DND-41 (cell line): ENCODE measurements at regions not wholly inside any gene's neighbourhood (a gene's known extent, or its start where the extent isn't known, plus 50 kb on each side); places are given as distances from the start of the nearest gene placed in this dataset.

Experiments
- ATAC-seq: fragments of 200-7000 bp; cut with Tn5 transposase; 3 replicates; pipeline ENCODE4 v1.9.1; 2021; ENCODE audit warnings: low read depth; ENCODE audit not compliant: insufficient read depth
- DNase-seq: peaks from one replicate; pipeline ENCODE4 v3.0.0-alpha.2; 2020
- H2AFZ ChIP-seq: 2 replicates; pipeline ENCODE4 v1.6.0; 2012; ENCODE audit warnings: low read depth, low read length
- H3K27ac ChIP-seq: 2 replicates; pipeline ENCODE4 v1.5.1; 2012; ENCODE audit warnings: low read length, inconsistent platforms
- H3K27me3 ChIP-seq: fragments of 200-600 bp; sonication (generic); 2 replicates; pipeline ENCODE4 v1.6.0; 2012; ENCODE audit warnings: low read length, mild to moderate bottlenecking, inconsistent platforms; ENCODE audit not compliant: insufficient read depth, poor library complexity
- H3K36me3 ChIP-seq: 2 replicates; pipeline ENCODE4 v1.5.1; 2012; ENCODE audit warnings: low read length, inconsistent platforms; ENCODE audit not compliant: insufficient read depth
- H3K4me1 ChIP-seq: 2 replicates; pipeline ENCODE4 v1.5.1; 2012; ENCODE audit warnings: mild to moderate bottlenecking, low read length; ENCODE audit not compliant: insufficient read depth
- H3K4me2 ChIP-seq: 2 replicates; pipeline ENCODE4 v1.6.0; 2012; ENCODE audit warnings: mild to moderate bottlenecking, moderate library complexity, low read length, inconsistent platforms; ENCODE audit not compliant: insufficient read depth
- H3K4me3 ChIP-seq, 2 experiments: fragments of 200-600 bp in 1 of 2; shearing (Covaris generic) in 1 of 2; 2 replicates each; pipeline ENCODE4 v1.5.1; 2012 to 2016; ENCODE audit warnings: inconsistent platforms in 2 of 2, low read length in 2 of 2, mild to moderate bottlenecking in 2 of 2, low read depth in 1 of 2, moderate library complexity in 1 of 2
- H3K79me2 ChIP-seq: 2 replicates; pipeline ENCODE4 v1.6.0; 2012; ENCODE audit warnings: low read length, inconsistent platforms; ENCODE audit not compliant: insufficient read depth
- H3K9ac ChIP-seq: 2 replicates; pipeline ENCODE4 v1.6.0; 2012; ENCODE audit warnings: low read depth, mild to moderate bottlenecking, inconsistent platforms, low read length, moderate library complexity
- H3K9me3 ChIP-seq: 2 replicates; pipeline ENCODE4 v1.5.1; 2012; ENCODE audit warnings: low read length, moderate library complexity, mild to moderate bottlenecking, inconsistent platforms; ENCODE audit not compliant: insufficient read depth, severe bottlenecking
- H4K20me1 ChIP-seq: 2 replicates; pipeline ENCODE4 v1.6.0; 2012; ENCODE audit warnings: low read length; ENCODE audit not compliant: insufficient read depth
- EZH2 ChIP-seq: IDR thresholded peaks from 3 replicates; pipeline ENCODE4 v1.6.1; 2012; ENCODE audit warnings: borderline replicate concordance, low read depth, mild to moderate bottlenecking, moderate library complexity, low read length, inconsistent platforms; ENCODE audit not compliant: severe bottlenecking
- TF ChIP-seq, protein P1 (sequence below): IDR thresholded peaks from 2 replicates; pipeline ENCODE4 v1.5.1; 2012; ENCODE audit warnings: borderline replicate concordance, low read length, moderate library complexity, mild to moderate bottlenecking; ENCODE audit not compliant: poor library complexity, severe bottlenecking; ENCODE audit errors: extremely low read depth

- DNase-seq (no peak), ATAC-seq (no peak)
- Histone ChIP-seq H4K20me1 (no peaks in the 10 kb centered on the region), H3K4me2 (no peak overlapping the region), H3K4me3 (no peak overlapping the region), H2AFZ (no peak overlapping the region), H3K9me3 (peaks cover 5% of the 10 kb centered on the region), H3K27me3 (no peaks in the 10 kb centered on the region), H3K79me2 (no peaks in the 10 kb centered on the region), H3K27ac (no peak overlapping the region), H3K9ac (no peak overlapping the region), H3K4me1 (no peaks in the 10 kb centered on the region), H3K36me3 (no peaks in the 10 kb centered on the region)
- TF ChIP-seq, protein P1, sequence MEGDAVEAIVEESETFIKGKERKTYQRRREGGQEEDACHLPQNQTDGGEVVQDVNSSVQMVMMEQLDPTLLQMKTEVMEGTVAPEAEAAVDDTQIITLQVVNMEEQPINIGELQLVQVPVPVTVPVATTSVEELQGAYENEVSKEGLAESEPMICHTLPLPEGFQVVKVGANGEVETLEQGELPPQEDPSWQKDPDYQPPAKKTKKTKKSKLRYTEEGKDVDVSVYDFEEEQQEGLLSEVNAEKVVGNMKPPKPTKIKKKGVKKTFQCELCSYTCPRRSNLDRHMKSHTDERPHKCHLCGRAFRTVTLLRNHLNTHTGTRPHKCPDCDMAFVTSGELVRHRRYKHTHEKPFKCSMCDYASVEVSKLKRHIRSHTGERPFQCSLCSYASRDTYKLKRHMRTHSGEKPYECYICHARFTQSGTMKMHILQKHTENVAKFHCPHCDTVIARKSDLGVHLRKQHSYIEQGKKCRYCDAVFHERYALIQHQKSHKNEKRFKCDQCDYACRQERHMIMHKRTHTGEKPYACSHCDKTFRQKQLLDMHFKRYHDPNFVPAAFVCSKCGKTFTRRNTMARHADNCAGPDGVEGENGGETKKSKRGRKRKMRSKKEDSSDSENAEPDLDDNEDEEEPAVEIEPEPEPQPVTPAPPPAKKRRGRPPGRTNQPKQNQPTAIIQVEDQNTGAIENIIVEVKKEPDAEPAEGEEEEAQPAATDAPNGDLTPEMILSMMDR: no peak
- TF ChIP-seq EZH2: no peak
Measured at GRCh38 chr3:150101016-150101415, 130.3 kb upstream of the PFN2 start.

DNA sequence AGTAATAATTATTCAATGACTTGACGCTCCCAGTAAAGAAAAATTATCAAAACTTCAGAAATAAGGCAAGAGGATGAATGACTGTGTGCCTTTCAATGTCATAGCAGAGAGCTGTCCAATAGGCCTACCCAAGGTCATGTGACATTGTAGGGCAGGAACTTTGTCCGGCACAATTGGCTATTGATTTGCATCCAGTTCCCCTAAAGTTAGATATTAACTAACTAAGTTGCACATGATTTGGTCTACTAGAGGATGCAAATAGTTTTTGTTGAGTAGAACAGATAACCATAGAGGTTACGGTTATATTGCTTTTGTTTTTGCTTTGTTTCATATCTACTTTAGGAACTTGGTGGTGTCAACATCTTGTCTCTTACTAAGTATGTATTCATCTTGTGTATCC, 127.9 kb upstream of the PFN2 start:
- ATAC-seq (no peak), DNase-seq (no peak)
- Histone ChIP-seq H3K27ac (no peak overlapping the region), H3K27me3 (no peaks in the 10 kb centered on the region), H3K79me2 (no peaks in the 10 kb centered on the region), H3K4me1 (no peaks in the 10 kb centered on the region), H3K9me3 (peaks cover 5% of the 10 kb centered on the region), H3K4me2 (no peak overlapping the region), H3K9ac (no peak overlapping the region), H4K20me1 (no peaks in the 10 kb centered on the region), H2AFZ (no peak overlapping the region), H3K36me3 (no peaks in the 10 kb centered on the region), H3K4me3 (no peak overlapping the region)
- TF ChIP-seq, protein P1: no peak
- no peak for TF ChIP-seq EZH2

- no peaks in the 10 kb centered on the region for H4K20me1 ChIP-seq
- H3K4me1 ChIP-seq: no peaks in the 10 kb centered on the region
- DNase-seq (no peak), ATAC-seq (no peak)
- no peaks in the 10 kb centered on the region for H3K79me2 ChIP-seq
- H3K27me3 ChIP-seq: peaks cover 3% of the 10 kb centered on the region
- H2AFZ ChIP-seq: no peak overlapping the region
- no peak overlapping the region for H3K27ac ChIP-seq
- no peaks in the 10 kb centered on the region for H3K36me3 ChIP-seq
- peaks cover 5% of the 10 kb centered on the region for H3K9me3 ChIP-seq
- no peak overlapping the region for H3K4me3 ChIP-seq
- TF ChIP-seq, protein P1: no peak
- no peak for TF ChIP-seq EZH2
- no peak overlapping the region for H3K9ac ChIP-seq
- H3K4me2 ChIP-seq: no peak overlapping the region
Measured at GRCh38 chr3:150097588-150097890, 126.8 kb upstream of the PFN2 start.
